Smooth muscle cell (in vitro differentiated cells): ENCODE measurements at regions not wholly inside any gene's neighbourhood (a gene's known extent, or its start where the extent isn't known, plus 50 kb on each side); places are given as distances from the start of the nearest gene placed in this dataset.

ENCODE experiments used
- DNase-seq: peaks from one replicate; lab custom pipeline; 2025; ENCODE audit not compliant: unreplicated experiment; lab: John Stamatoyannopoulos, UW
- H2AFZ ChIP-seq: fragments of 200-600 bp; sonication (generic); 2 replicates; pipeline ENCODE4 v1.6.0; 2016; ENCODE audit warnings: antibody characterized with exemption, low read depth, mild to moderate bottlenecking
- H3F3A ChIP-seq: fragments of 200-600 bp; sonication (generic); 2 replicates; pipeline ENCODE4 v1.6.0; 2017; ENCODE audit warnings: antibody characterized with exemption, low read depth
- H3K27ac ChIP-seq: fragments of 200-600 bp; sonication (generic); 2 replicates; pipeline ENCODE4 v1.5.1; 2016; ENCODE audit warnings: low read depth, mild to moderate bottlenecking
- H3K27me3 ChIP-seq: fragments of 200-600 bp; sonication (generic); 2 replicates; pipeline ENCODE4 v1.6.1; 2016; ENCODE audit warnings: low read depth, mild to moderate bottlenecking
- H3K36me3 ChIP-seq: fragments of 200-600 bp; sonication (generic); 2 replicates; pipeline ENCODE4 v1.5.1; 2016; ENCODE audit warnings: low read depth
- H3K4me1 ChIP-seq: fragments of 200-600 bp; sonication (generic); 2 replicates; pipeline ENCODE4 v1.5.1; 2016; ENCODE audit warnings: low read depth
- H3K4me2 ChIP-seq: fragments of 200-600 bp; sonication (generic); 2 replicates; pipeline ENCODE4 v1.6.0; 2016; ENCODE audit warnings: mild to moderate bottlenecking
- H3K4me3 ChIP-seq: fragments of 200-600 bp; sonication (generic); 2 replicates; pipeline ENCODE4 v1.5.1; 2016; ENCODE audit warnings: mild to moderate bottlenecking
- H3K79me2 ChIP-seq: fragments of 200-600 bp; sonication (generic); 2 replicates; pipeline ENCODE4 v1.6.0; 2016; ENCODE audit warnings: low read depth, mild to moderate bottlenecking
- H3K9ac ChIP-seq: fragments of 200-600 bp; sonication (generic); 2 replicates; pipeline ENCODE4 v1.6.0; 2016; ENCODE audit warnings: low read depth
- H3K9me3 ChIP-seq: fragments of 200-600 bp; sonication (generic); replicated peaks from 2 replicates; pipeline ENCODE4 v1.5.1; 2016; ENCODE audit warnings: low read depth
- H4K20me1 ChIP-seq: fragments of 200-600 bp; sonication (generic); 2 replicates; pipeline ENCODE4 v1.6.0; 2016; ENCODE audit warnings: low read depth
- whole genome bisulfite sequencing: methylation state at CpG from one replicate; pipeline ENCODE4 v1.1.7; 2016; ENCODE audit warnings: low lambda C conversion rate; 5-methylcytosine and 5-hydroxymethylcytosine counted together
- TF ChIP-seq, protein P1 (sequence below): fragments of 200-600 bp; sonication (generic); IDR thresholded peaks from 2 replicates; pipeline ENCODE4 v1.5.1; 2017; ENCODE audit warnings: borderline replicate concordance, mild to moderate bottlenecking, antibody characterized with exemption; ENCODE audit not compliant: insufficient read depth, poor library complexity, severe bottlenecking

DNA sequence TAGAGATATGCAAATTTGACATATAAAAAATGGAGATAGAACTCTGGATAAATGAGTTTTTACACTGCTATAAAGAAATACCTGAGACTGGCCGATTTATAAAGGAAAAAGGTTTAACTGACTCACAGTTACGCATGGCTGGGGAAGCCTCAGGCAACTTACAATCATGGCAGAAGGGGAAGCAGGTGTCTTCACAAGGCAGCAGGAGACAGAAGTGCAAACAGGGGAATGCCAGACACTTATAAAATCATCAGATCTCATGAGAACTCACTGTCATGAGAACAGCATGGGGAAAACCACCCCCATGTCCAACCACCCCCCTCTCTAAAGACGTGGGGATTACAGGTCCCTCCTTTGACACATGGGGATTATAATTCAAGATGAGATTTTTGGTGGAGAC lies 1540.2 kb upstream of the SLC39A10 start:
- H3K4me1 ChIP-seq: no peaks in the 10 kb centered on the region
- H3K4me3 ChIP-seq: no peak overlapping the region
- H3K36me3 ChIP-seq: no peaks in the 10 kb centered on the region
- no peak overlapping the region for H3K9ac ChIP-seq
- no peak overlapping the region for H3K27ac ChIP-seq
- WGBS: 67% methylated on average over 3 of the region's 3 CpGs
- H3K27me3 ChIP-seq: no peaks in the 10 kb centered on the region
- no peaks in the 10 kb centered on the region for H3K79me2 ChIP-seq
- H4K20me1 ChIP-seq: no peaks in the 10 kb centered on the region
- H3K4me2 ChIP-seq: no peak overlapping the region
- H2AFZ ChIP-seq: no peak overlapping the region
- TF ChIP-seq, protein P1, sequence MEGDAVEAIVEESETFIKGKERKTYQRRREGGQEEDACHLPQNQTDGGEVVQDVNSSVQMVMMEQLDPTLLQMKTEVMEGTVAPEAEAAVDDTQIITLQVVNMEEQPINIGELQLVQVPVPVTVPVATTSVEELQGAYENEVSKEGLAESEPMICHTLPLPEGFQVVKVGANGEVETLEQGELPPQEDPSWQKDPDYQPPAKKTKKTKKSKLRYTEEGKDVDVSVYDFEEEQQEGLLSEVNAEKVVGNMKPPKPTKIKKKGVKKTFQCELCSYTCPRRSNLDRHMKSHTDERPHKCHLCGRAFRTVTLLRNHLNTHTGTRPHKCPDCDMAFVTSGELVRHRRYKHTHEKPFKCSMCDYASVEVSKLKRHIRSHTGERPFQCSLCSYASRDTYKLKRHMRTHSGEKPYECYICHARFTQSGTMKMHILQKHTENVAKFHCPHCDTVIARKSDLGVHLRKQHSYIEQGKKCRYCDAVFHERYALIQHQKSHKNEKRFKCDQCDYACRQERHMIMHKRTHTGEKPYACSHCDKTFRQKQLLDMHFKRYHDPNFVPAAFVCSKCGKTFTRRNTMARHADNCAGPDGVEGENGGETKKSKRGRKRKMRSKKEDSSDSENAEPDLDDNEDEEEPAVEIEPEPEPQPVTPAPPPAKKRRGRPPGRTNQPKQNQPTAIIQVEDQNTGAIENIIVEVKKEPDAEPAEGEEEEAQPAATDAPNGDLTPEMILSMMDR: no peak
- no peaks in the 10 kb centered on the region for H3F3A ChIP-seq
- DNase-seq: no peak
- no peaks in the 10 kb centered on the region for H3K9me3 ChIP-seq

DNA sequence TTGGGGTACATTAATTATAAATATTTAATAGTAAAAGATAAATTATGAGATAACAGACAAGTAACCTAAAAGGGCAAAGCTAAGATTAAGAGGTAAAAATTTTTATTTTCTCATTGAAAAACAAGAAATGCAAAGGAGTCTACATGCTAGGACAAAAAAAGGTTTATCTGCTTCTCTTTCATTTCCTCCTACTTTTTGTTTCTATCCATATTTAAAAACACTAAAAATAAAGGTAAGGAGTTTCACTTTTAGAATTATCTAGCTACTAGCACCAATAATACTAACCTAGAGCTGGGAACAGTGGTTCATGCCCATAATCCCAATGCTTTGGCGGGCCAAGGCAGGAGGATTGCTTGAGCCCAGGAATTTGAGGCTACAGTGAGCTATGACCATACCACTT lies 1551.7 kb upstream of the SLC39A10 start:
- Histone ChIP-seq H4K20me1 (no peaks in the 10 kb centered on the region), H3K4me1 (no peaks in the 10 kb centered on the region), H3K79me2 (no peaks in the 10 kb centered on the region), H3K27ac (no peak overlapping the region), H3F3A (no peaks in the 10 kb centered on the region), H3K9ac (no peak overlapping the region), H3K27me3 (no peaks in the 10 kb centered on the region), H3K4me2 (no peak overlapping the region), H2AFZ (no peak overlapping the region), H3K4me3 (no peak overlapping the region), H3K36me3 (no peaks in the 10 kb centered on the region), H3K9me3 (no peaks in the 10 kb centered on the region)
- DNase-seq: no peak
- TF ChIP-seq, protein P1: no peak
- 100% methylated on average over 1 of the region's 1 CpG for WGBS

DNA sequence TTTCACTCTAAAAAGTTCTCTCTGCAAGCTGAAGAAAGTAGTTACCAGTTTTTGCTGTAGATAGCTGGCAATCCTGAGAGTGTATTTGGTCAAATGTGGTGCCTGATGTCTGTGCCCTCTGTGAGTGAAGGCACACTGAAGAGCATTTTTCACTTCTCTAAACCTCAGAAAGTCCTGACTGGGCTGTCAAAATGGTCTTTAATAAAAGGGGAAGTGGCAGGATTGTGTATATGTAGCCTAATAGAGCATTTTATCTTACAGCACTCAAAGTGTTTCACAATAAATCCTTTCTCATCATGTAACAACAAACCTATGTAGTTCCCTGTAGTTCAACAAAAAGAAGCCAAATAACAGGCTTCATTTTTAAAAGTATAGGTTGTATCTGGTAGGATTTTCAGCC lies 1552.3 kb upstream of the SLC39A10 start:
- no peak for DNase-seq
- Histone ChIP-seq H3K9ac (no peak overlapping the region), H3K27me3 (no peaks in the 10 kb centered on the region), H2AFZ (no peak overlapping the region), H3K27ac (no peak overlapping the region), H3K79me2 (no peaks in the 10 kb centered on the region), H3K4me1 (no peaks in the 10 kb centered on the region), H3K9me3 (no peaks in the 10 kb centered on the region), H4K20me1 (no peaks in the 10 kb centered on the region), H3K4me3 (no peak overlapping the region), H3K4me2 (no peak overlapping the region), H3F3A (no peaks in the 10 kb centered on the region), H3K36me3 (no peaks in the 10 kb centered on the region)
- TF ChIP-seq, protein P1: no peak

DNA sequence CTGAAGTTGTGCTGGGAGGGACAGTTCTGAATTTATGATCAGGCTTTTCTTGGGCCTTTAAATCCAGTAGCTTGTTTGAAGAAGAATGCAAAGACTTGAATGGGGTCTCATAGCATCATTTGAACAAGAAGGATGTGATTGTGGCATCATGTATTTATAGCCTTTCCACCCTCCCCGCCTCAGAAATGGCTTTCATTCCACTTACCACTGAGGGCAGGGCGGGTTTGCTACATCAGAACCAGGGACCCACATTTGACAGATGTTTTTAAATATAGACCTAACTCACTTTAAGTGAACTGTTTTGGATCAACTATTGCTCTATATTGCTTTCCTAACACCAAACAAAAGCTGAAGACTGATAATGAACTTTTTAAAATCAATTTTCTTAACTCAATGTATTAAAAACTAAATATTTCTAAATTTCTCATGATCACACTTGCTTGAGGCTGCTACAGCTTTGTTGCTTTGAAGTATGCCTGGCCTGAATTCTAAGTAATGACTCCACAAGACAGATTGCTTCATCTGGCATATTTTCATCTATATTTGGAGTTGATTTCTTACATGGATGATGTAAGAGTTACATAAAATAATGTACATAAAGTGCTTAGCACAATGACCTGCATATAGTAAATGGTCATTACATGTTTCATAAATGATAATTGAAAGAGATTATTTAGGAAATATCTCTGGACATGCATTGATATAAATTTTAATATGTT lies 1552.9 kb upstream of the SLC39A10 start:
- 95% methylated on average over 2 of the region's 2 CpGs for WGBS
- H4K20me1 ChIP-seq: no peaks in the 10 kb centered on the region
- no peaks in the 10 kb centered on the region for H3K4me1 ChIP-seq
- no peaks in the 10 kb centered on the region for H3K9me3 ChIP-seq
- H2AFZ ChIP-seq: no peak overlapping the region
- H3K4me3 ChIP-seq: no peak overlapping the region
- H3F3A ChIP-seq: no peaks in the 10 kb centered on the region
- DNase-seq: no peak
- H3K36me3 ChIP-seq: no peaks in the 10 kb centered on the region
- H3K27ac ChIP-seq: no peak overlapping the region
- no peaks in the 10 kb centered on the region for H3K27me3 ChIP-seq
- no peak overlapping the region for H3K4me2 ChIP-seq
- TF ChIP-seq, protein P1: no peak
- H3K9ac ChIP-seq: no peak overlapping the region
- no peaks in the 10 kb centered on the region for H3K79me2 ChIP-seq
